ENCODE measurements at regions not wholly inside any gene's neighbourhood (a gene's known extent, or its start where the extent isn't known, plus 50 kb on each side); places are given as distances from the start of the nearest gene placed in this dataset.

- TF ChIP-seq CTCF (IDR thresholded peaks at IDR 0.05; ENCODE audit: extremely low read depth in 1 of 2, insufficient read depth in 1 of 2, low read depth in 1 of 2, low read length in 2 of 2), result no peak
- TF ChIP-seq MYC (IDR thresholded peaks at IDR 0.05; ENCODE audit: low read depth, low read length), result no peak
- TF ChIP-seq EZH2 (IDR thresholded peaks at IDR 0.05; ENCODE audit: borderline replicate concordance, low read depth, low read length, severe bottlenecking), result no peak
Observed at GRCh38 chr5:174325431-174325830, 279.9 kb downstream of the NSG2 start.
